GM18498 (cell line): ENCODE measurements at regions not wholly inside any gene's neighbourhood (a gene's known extent, or its start where the extent isn't known, plus 50 kb on each side); places are given as distances from the start of the nearest gene placed in this dataset.

ENCODE experiments used
- ATAC-seq: cut with Tn5 transposase; IDR thresholded peaks from one replicate; pipeline ENCODE4 v1.9.1; 2021; ENCODE audit warnings: mild to moderate bottlenecking, moderate library complexity; ENCODE audit not compliant: unreplicated experiment

- ATAC-seq = no peak
Measured at GRCh38 chr6:167507376-167507945, 182.6 kb downstream of the TTLL2 start.

GRCh38 chr6:167508919-167509852 is 184.3 kb downstream of the TTLL2 start:
- ATAC-seq = no peak

- ATAC-seq = no peak
Measured at GRCh38 chr6:167509853-167510220, 185.0 kb downstream of the TTLL2 start.

GRCh38 chr6:167510648-167511047 is 185.8 kb downstream of the TTLL2 start:
- ATAC-seq = no peak

GRCh38 chr6:167512696-167513375 is 187.9 kb downstream of the TTLL2 start:
- ATAC-seq = no peak

GRCh38 chr6:167513778-167514177 is 188.9 kb downstream of the TTLL2 start:
- no peak for ATAC-seq

- no peak for ATAC-seq
Measured at GRCh38 chr6:167514524-167514923, 189.6 kb downstream of the TTLL2 start.

GRCh38 chr6:167515873-167516507 is 191.1 kb downstream of the TTLL2 start:
- no peak for ATAC-seq

- no peak for ATAC-seq
Measured at GRCh38 chr6:167517254-167517916, 192.5 kb downstream of the TTLL2 start.

- no peak for ATAC-seq
Measured at GRCh38 chr6:167523426-167523825, 198.5 kb downstream of the TTLL2 start.

GRCh38 chr6:167524261-167525111 is 199.6 kb downstream of the TTLL2 start:
- ATAC-seq = no peak

GRCh38 chr6:167525774-167526173 is 200.9 kb downstream of the TTLL2 start:
- no peak for ATAC-seq

- ATAC-seq = no peak
Measured at GRCh38 chr6:167526465-167527368, 201.8 kb downstream of the TTLL2 start.

- ATAC-seq = peak; percentile 54
Measured at GRCh38 chr6:167528239-167528638, 203.4 kb downstream of the TTLL2 start.

GRCh38 chr6:167528976-167529375 is 204.1 kb downstream of the TTLL2 start:
- no peak for ATAC-seq

- ATAC-seq = no peak
Measured at GRCh38 chr6:167529444-167530335, 204.8 kb downstream of the TTLL2 start.

- no peak for ATAC-seq
Measured at GRCh38 chr6:167530951-167531350, 206.1 kb downstream of the TTLL2 start.
